Stomach smooth muscle (tissue), 2 donors: ENCODE measurements at regions not wholly inside any gene's neighbourhood (a gene's known extent, or its start where the extent isn't known, plus 50 kb on each side); places are given as distances from the start of the nearest gene placed in this dataset.
"Not testable (repeated sequence)": the region's sequence is repeated elsewhere in the genome, so short reads cannot be mapped to it uniquely, and the experiment has no call there.

Experiments used
- H3K27ac ChIP-seq: one replicate; pipeline ENCODE4 v1.7.0; 2013; ENCODE audit warnings: mild to moderate bottlenecking, low read length, inconsistent platforms
- H3K27me3 ChIP-seq, 2 donors: one replicate each; pipeline ENCODE4 v1.7.0; 2013; ENCODE audit warnings: low read length in 2 of 2; ENCODE audit not compliant: insufficient read depth in 2 of 2, control insufficient read depth in 1 of 2
- H3K36me3 ChIP-seq, 2 donors: one replicate each; pipeline ENCODE4 v1.7.0; 2013; ENCODE audit warnings: low read length in 2 of 2; ENCODE audit not compliant: control insufficient read depth in 2 of 2, insufficient read depth in 2 of 2
- H3K4me1 ChIP-seq: one replicate; pipeline ENCODE4 v1.7.0; 2013; ENCODE audit warnings: low read length; ENCODE audit not compliant: control insufficient read depth, insufficient read depth
- H3K4me3 ChIP-seq, 2 donors: one replicate each; pipeline ENCODE4 v1.7.0; 2013; ENCODE audit warnings: low read length in 2 of 2
- H3K9ac ChIP-seq, 2 donors: one replicate each; pipeline ENCODE4 v1.7.0; 2013; ENCODE audit warnings: low read length in 2 of 2, mild to moderate bottlenecking in 1 of 2
- H3K9me3 ChIP-seq, 2 donors: one replicate each; pipeline ENCODE4 v1.7.0; 2013; ENCODE audit warnings: low read length in 2 of 2; ENCODE audit not compliant: control insufficient read depth in 2 of 2
- donor health status: healthy.
- donor health status: Pancreatic carcinoma.

GRCh38 chr11:86167499-86168164 is 76.9 kb upstream of the EED start:
- Histone ChIP-seq H3K36me3 (no peaks in the 10 kb centered on the region), H3K9ac (no peak overlapping the region), H3K27me3 (no peaks in the 10 kb centered on the region), H3K27ac (no peak overlapping the region), H3K4me1 (peaks cover 4% of the 10 kb centered on the region), H3K9me3 (no peaks in the 10 kb centered on the region), H3K4me3 (no peak overlapping the region)

- H3K27ac ChIP-seq, H3K9me3 ChIP-seq, H3K27me3 ChIP-seq, H3K36me3 ChIP-seq, H3K4me3 ChIP-seq, H3K9ac ChIP-seq: not testable (repeated sequence)
- H3K4me1 ChIP-seq = peaks cover 10% of the 10 kb centered on the region
Observed at GRCh38 chr11:86166287-86166686, 78.3 kb upstream of the EED start.

GRCh38 chr11:86164106-86164505 is 80.4 kb upstream of the EED start:
- Histone ChIP-seq H3K27ac (no peak overlapping the region), H3K4me3 (no peak overlapping the region), H3K4me1 (peaks cover 21% of the 10 kb centered on the region), H3K27me3 (no peaks in the 10 kb centered on the region), H3K9me3 (no peaks in the 10 kb centered on the region), H3K9ac (no peak overlapping the region), H3K36me3 (no peaks in the 10 kb centered on the region)

- H3K27me3 ChIP-seq, H3K4me3 ChIP-seq, H3K9ac ChIP-seq, H3K9me3 ChIP-seq, H3K36me3 ChIP-seq, H3K27ac ChIP-seq: not testable (repeated sequence)
- peaks cover 21% of the 10 kb centered on the region for H3K4me1 ChIP-seq
Observed at GRCh38 chr11:86163221-86163876, 81.2 kb upstream of the EED start.

GRCh38 chr11:86162239-86162638 is 82.3 kb upstream of the EED start:
- Histone ChIP-seq H3K4me3 (peak overlapping the region in 1 of 2 donors; percentile 3), H3K27me3 (no peaks in the 10 kb centered on the region), H3K9me3 (no peaks in the 10 kb centered on the region), H3K36me3 (no peaks in the 10 kb centered on the region), H3K4me1 (peaks cover 24% of the 10 kb centered on the region), H3K9ac (no peak overlapping the region), H3K27ac (peak overlapping the region; percentile 46)

- Histone ChIP-seq H3K9me3 (no peaks in the 10 kb centered on the region), H3K4me3 (no peak overlapping the region), H3K27me3 (no peaks in the 10 kb centered on the region), H3K27ac (peak overlapping the region; percentile 46), H3K4me1 (peaks cover 25% of the 10 kb centered on the region), H3K36me3 (no peaks in the 10 kb centered on the region), H3K9ac (no peak overlapping the region)
Observed at GRCh38 chr11:86161837-86162236, 82.7 kb upstream of the EED start.

- Histone ChIP-seq H3K27me3 (no peaks in the 10 kb centered on the region), H3K4me3 (no peak overlapping the region), H3K4me1 (peaks cover 29% of the 10 kb centered on the region), H3K9ac (no peak overlapping the region), H3K9me3 (no peaks in the 10 kb centered on the region), H3K36me3 (no peaks in the 10 kb centered on the region), H3K27ac (peak overlapping the region; percentile 46)
Observed at GRCh38 chr11:86161336-86161735, 83.2 kb upstream of the EED start.

- Histone ChIP-seq H3K4me3 (no peak overlapping the region), H3K27ac (no peak overlapping the region), H3K27me3 (no peaks in the 10 kb centered on the region), H3K4me1 (peaks cover 31% of the 10 kb centered on the region), H3K36me3 (no peaks in the 10 kb centered on the region), H3K9me3 (no peaks in the 10 kb centered on the region), H3K9ac (no peak overlapping the region)
Observed at GRCh38 chr11:86160541-86161149, 83.9 kb upstream of the EED start.

GRCh38 chr11:86159581-86159891 is 85.0 kb upstream of the EED start:
- no peaks in the 10 kb centered on the region for H3K27me3 ChIP-seq
- no peaks in the 10 kb centered on the region for H3K9me3 ChIP-seq
- no peak overlapping the region for H3K4me3 ChIP-seq
- no peak overlapping the region for H3K9ac ChIP-seq
- H3K27ac ChIP-seq = no peak overlapping the region
- H3K4me1 ChIP-seq = peaks cover 31% of the 10 kb centered on the region
- H3K36me3 ChIP-seq = no peaks in the 10 kb centered on the region

GRCh38 chr11:86158704-86159580 is 85.6 kb upstream of the EED start:
- Histone ChIP-seq H3K36me3 (no peaks in the 10 kb centered on the region), H3K27me3 (no peaks in the 10 kb centered on the region), H3K9me3 (no peaks in the 10 kb centered on the region), H3K27ac (no peak overlapping the region), H3K4me3 (no peak overlapping the region), H3K4me1 (peaks cover 31% of the 10 kb centered on the region), H3K9ac (no peak overlapping the region)
